GM23338 (cell line): ENCODE measurements at regions not wholly inside any gene's neighbourhood (a gene's known extent, or its start where the extent isn't known, plus 50 kb on each side); places are given as distances from the start of the nearest gene placed in this dataset.

Source experiments
- ATAC-seq: fragments of 200-7000 bp; cut with Tn5 transposase; 3 replicates; pipeline ENCODE4 v1.9.1; 2020
- DNase-seq: peaks from one replicate; pipeline ENCODE4 v3.0.0-alpha.2; 2015; ENCODE audit warnings: low spot score
- H2AFZ ChIP-seq: fragments of 200-600 bp; sonication (generic); 2 replicates; pipeline ENCODE4 v1.8.0; 2016; ENCODE audit warnings: antibody characterized with exemption, mild to moderate bottlenecking, moderate library complexity
- H3F3A ChIP-seq: fragments of 200-600 bp; sonication (generic); replicated peaks from 2 replicates; pipeline ENCODE4 v1.8.0; 2017; ENCODE audit warnings: antibody characterized with exemption, mixed run types, low read depth
- H3K27ac ChIP-seq: fragments of 200-600 bp; sonication (generic); 2 replicates; pipeline ENCODE4 v1.6.1; 2016; ENCODE audit warnings: low read depth
- H3K27me3 ChIP-seq: fragments of 200-600 bp; sonication (generic); 2 replicates; pipeline ENCODE4 v1.8.0; 2016; ENCODE audit warnings: mild to moderate bottlenecking, mixed run types, moderate library complexity; ENCODE audit not compliant: insufficient read depth
- H3K36me3 ChIP-seq: fragments of 200-600 bp; sonication (generic); 2 replicates; pipeline ENCODE4 v1.8.0; 2016; ENCODE audit warnings: mild to moderate bottlenecking; ENCODE audit not compliant: insufficient read depth
- H3K4me1 ChIP-seq: fragments of 200-600 bp; sonication (generic); 2 replicates; pipeline ENCODE4 v1.8.0; 2016; ENCODE audit warnings: mild to moderate bottlenecking, moderate library complexity; ENCODE audit not compliant: insufficient read depth
- H3K4me2 ChIP-seq: fragments of 200-600 bp; sonication (generic); 2 replicates; pipeline ENCODE4 v1.7.1; 2017; ENCODE audit warnings: mixed run types
- H3K4me3 ChIP-seq: fragments of 200-600 bp; sonication (generic); 2 replicates; pipeline ENCODE4 v1.6.1; 2016; ENCODE audit warnings: mixed run types
- H3K79me2 ChIP-seq: fragments of 200-600 bp; sonication (generic); replicated peaks from 2 replicates; pipeline ENCODE4 v1.8.0; 2017; ENCODE audit warnings: mild to moderate bottlenecking; ENCODE audit not compliant: insufficient read depth
- H3K9me2 ChIP-seq: fragments of 200-600 bp; sonication (generic); 2 replicates; pipeline ENCODE4 v1.8.0; 2017; ENCODE audit not compliant: insufficient read depth
- H4K20me1 ChIP-seq: fragments of 200-600 bp; sonication (generic); replicated peaks from 2 replicates; pipeline ENCODE4 v1.8.0; 2017; ENCODE audit warnings: mild to moderate bottlenecking; ENCODE audit not compliant: insufficient read depth
- H3K27ac Mint-ChIP-seq: 2 replicates; pipeline ENCODE4 v1.8.0; 2020; ENCODE audit warnings: inconsistent platforms, mild to moderate bottlenecking, moderate library complexity, mixed read lengths
- H3K27me3 Mint-ChIP-seq: 3 replicates; pipeline ENCODE4 v1.8.0; 2022; ENCODE audit warnings: low read depth, mild to moderate bottlenecking, moderate library complexity, mixed read lengths, inconsistent platforms; ENCODE audit not compliant: insufficient read depth, poor library complexity
- H3K36me3 Mint-ChIP-seq: 3 replicates; pipeline ENCODE4 v1.8.0; 2021; ENCODE audit warnings: low read depth, mild to moderate bottlenecking, inconsistent platforms, moderate library complexity, mixed read lengths
- H3K4me1 Mint-ChIP-seq: 3 replicates; pipeline ENCODE4 v1.8.0; 2020; ENCODE audit warnings: mild to moderate bottlenecking, inconsistent platforms, mixed read lengths
- H3K4me3 Mint-ChIP-seq: 3 replicates; pipeline ENCODE4 v1.8.0; 2021; ENCODE audit warnings: moderate library complexity, mild to moderate bottlenecking, inconsistent platforms, mixed read lengths
- H3K9me3 Mint-ChIP-seq: 3 replicates; pipeline ENCODE4 v1.8.0; 2020; ENCODE audit warnings: moderate library complexity, mild to moderate bottlenecking, inconsistent platforms, mixed read lengths
- CREB1 ChIP-seq: fragments of 250-450 bp; sonication (Bioruptor Pico); IDR thresholded peaks from 2 replicates; pipeline ENCODE4 v1.5.0; 2020; ENCODE audit warnings: low read depth, mild to moderate bottlenecking, moderate library complexity
- EZH2 ChIP-seq: fragments of 200-600 bp; sonication (generic); IDR thresholded peaks from one replicate; pipeline ENCODE4 v1.8.0; 2017; ENCODE audit warnings: antibody characterized with exemption, mild to moderate bottlenecking, low read depth; ENCODE audit not compliant: unreplicated experiment
- EZH2phosphoT487 ChIP-seq: fragments of 200-600 bp; sonication (generic); IDR thresholded peaks from one replicate; pipeline ENCODE4 v1.8.1; 2018; ENCODE audit warnings: antibody characterized with exemption; ENCODE audit not compliant: unreplicated experiment
- JUNB ChIP-seq: IDR thresholded peaks from one replicate; pipeline ENCODE4 v1.6.1; 2016; ENCODE audit warnings: antibody characterized with exemption; ENCODE audit not compliant: unreplicated experiment
- NANOG ChIP-seq: IDR thresholded peaks from 2 replicates; pipeline ENCODE4 v1.6.1; 2016; ENCODE audit warnings: antibody characterized with exemption, borderline replicate concordance
- POLR2AphosphoS5 ChIP-seq: IDR thresholded peaks from 2 replicates; pipeline ENCODE4 v1.6.1; 2016; ENCODE audit warnings: antibody characterized with exemption, low read depth
- ZNF114 ChIP-seq: fragments of 250-450 bp; sonication (Bioruptor Pico); IDR thresholded peaks from 2 replicates; pipeline ENCODE4 v1.5.0; 2020; ENCODE audit warnings: mild to moderate bottlenecking, moderate library complexity
- TF ChIP-seq, protein P1 (sequence below): IDR thresholded peaks from one replicate; pipeline ENCODE4 v1.6.1; 2018; ENCODE audit warnings: antibody characterized with exemption; ENCODE audit not compliant: unreplicated experiment
- TF ChIP-seq, protein P2 (sequence below), 2 experiments: fragments of 200-600 bp in 1 of 2; sonication (generic) in 1 of 2; conservative IDR thresholded peaks; 2 replicates each; pipeline versions ENCODE4 v1.5.1 to v1.6.1; 2016 to 2017; ENCODE audit warnings: antibody characterized with exemption in 2 of 2, low read depth in 2 of 2, mild to moderate bottlenecking in 2 of 2, moderate library complexity in 1 of 2
- TF ChIP-seq, protein P3 (sequence below): IDR thresholded peaks from 2 replicates; pipeline ENCODE4 v1.6.1; 2016; ENCODE audit warnings: antibody characterized with exemption

DNA sequence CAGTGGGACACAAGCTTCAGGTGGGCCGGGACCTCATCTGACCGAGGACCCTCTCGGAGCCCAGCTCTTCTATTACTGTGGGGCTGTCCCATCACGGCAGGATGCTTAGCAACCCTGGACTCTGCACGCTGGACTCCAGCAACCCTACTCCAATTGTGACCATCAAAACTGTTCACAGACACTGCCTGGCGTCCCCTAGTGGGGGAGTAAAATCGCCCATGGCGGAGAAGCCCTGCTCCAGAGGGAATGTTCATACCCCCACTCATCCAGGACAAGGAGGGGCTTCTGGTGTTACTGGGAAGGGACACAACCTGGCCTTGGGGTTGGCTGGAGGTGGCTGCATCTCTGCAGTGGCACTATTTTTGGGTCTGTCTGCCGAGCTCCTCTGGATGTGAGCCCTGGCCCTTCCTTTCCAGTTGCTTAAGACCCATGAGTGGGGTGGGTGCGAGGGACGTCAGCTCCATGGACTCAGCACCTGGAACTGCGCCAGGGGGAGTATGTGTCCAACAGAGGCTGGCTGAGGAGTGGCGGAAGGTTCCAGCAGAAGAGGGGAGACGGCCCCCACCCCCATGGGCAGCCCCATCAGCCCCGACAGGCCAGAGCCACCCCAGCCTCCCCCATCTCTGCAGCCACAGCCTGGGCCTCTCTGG, 103.8 kb downstream of the RFLNA start:
- peaks cover 23% of the 10 kb centered on the region for H3K4me1 Mint-ChIP-seq

DNA sequence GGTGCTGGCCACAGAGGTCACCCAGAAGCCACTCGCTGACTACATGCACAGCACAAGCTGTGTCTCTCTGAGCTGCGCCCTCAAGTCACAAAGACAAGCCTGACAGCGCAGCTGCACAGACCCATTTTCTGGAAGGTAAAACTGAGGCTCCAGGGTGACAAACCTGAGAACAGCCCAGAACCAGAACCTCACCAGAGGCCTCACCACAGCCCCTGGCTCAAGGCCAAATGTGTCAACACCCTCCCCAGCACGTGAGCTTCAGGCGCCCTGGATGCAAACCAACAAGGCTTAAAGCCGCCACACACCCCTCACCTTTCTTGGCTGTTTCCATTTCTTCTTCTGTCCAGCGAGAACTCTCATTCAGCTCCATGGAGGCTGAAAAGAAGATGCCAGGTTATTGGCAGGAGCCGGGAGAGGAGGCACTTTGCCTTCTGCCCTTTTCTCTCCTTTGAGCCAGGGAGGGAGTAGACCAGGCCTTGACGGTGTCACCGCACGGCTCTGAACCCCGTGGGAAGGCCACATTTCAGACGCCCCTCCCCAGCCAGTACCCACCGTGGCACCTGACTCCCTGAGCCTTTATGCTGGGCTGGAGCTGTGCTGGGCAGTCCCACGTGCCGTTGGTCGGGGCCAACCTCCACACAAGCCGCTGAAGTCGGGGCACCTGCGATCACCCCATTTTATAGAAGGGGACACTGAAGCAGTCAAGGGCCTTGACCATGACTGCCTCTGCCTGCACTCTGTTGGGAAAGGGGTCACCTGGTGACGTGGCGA, 103.1 kb downstream of the RFLNA start:
- Histone ChIP-seq H3F3A (0 out of 2 replicates have a peak, but pooled peaks cover 4% of the 10 kb centered on the region), H4K20me1 (peaks cover 12% of the 10 kb centered on the region), H3K36me3 (peaks cover 5% of the 10 kb centered on the region; the same call in 1 of the 2 replicates), H3K27ac (no peak overlapping the region), H3K27me3 (no peaks in the 10 kb centered on the region), H2AFZ (no peak overlapping the region), H3K79me2 (no peaks in the 10 kb centered on the region), H3K4me2 (no peak overlapping the region), H3K4me1 (no peaks in the 10 kb centered on the region), H3K9me2 (no peaks in the 10 kb centered on the region), H3K4me3 (no peak overlapping the region)
- no peak overlapping the region for H3K4me3 Mint-ChIP-seq
- ATAC-seq (no peak), DNase-seq (no peak)
- peaks cover 10% of the 10 kb centered on the region for H3K27me3 Mint-ChIP-seq
- H3K4me1 Mint-ChIP-seq, result peaks cover 24% of the 10 kb centered on the region
- peaks cover 47% of the 10 kb centered on the region for H3K36me3 Mint-ChIP-seq
- no peak overlapping the region for H3K27ac Mint-ChIP-seq
- H3K9me3 Mint-ChIP-seq, result peaks cover 2% of the 10 kb centered on the region; the same call in 2 of the 3 replicates
- TF ChIP-seq EZH2 (no peak), NANOG (no peak), POLR2AphosphoS5 (no peak), JUNB (no peak), ZNF114 (CRISPR knock-in tag) (no peak), CREB1 (CRISPR knock-in tag) (no peak), EZH2phosphoT487 (no peak)
- TF ChIP-seq, protein P1, sequence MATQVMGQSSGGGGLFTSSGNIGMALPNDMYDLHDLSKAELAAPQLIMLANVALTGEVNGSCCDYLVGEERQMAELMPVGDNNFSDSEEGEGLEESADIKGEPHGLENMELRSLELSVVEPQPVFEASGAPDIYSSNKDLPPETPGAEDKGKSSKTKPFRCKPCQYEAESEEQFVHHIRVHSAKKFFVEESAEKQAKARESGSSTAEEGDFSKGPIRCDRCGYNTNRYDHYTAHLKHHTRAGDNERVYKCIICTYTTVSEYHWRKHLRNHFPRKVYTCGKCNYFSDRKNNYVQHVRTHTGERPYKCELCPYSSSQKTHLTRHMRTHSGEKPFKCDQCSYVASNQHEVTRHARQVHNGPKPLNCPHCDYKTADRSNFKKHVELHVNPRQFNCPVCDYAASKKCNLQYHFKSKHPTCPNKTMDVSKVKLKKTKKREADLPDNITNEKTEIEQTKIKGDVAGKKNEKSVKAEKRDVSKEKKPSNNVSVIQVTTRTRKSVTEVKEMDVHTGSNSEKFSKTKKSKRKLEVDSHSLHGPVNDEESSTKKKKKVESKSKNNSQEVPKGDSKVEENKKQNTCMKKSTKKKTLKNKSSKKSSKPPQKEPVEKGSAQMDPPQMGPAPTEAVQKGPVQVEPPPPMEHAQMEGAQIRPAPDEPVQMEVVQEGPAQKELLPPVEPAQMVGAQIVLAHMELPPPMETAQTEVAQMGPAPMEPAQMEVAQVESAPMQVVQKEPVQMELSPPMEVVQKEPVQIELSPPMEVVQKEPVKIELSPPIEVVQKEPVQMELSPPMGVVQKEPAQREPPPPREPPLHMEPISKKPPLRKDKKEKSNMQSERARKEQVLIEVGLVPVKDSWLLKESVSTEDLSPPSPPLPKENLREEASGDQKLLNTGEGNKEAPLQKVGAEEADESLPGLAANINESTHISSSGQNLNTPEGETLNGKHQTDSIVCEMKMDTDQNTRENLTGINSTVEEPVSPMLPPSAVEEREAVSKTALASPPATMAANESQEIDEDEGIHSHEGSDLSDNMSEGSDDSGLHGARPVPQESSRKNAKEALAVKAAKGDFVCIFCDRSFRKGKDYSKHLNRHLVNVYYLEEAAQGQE, result no peak
- TF ChIP-seq, protein P2, sequence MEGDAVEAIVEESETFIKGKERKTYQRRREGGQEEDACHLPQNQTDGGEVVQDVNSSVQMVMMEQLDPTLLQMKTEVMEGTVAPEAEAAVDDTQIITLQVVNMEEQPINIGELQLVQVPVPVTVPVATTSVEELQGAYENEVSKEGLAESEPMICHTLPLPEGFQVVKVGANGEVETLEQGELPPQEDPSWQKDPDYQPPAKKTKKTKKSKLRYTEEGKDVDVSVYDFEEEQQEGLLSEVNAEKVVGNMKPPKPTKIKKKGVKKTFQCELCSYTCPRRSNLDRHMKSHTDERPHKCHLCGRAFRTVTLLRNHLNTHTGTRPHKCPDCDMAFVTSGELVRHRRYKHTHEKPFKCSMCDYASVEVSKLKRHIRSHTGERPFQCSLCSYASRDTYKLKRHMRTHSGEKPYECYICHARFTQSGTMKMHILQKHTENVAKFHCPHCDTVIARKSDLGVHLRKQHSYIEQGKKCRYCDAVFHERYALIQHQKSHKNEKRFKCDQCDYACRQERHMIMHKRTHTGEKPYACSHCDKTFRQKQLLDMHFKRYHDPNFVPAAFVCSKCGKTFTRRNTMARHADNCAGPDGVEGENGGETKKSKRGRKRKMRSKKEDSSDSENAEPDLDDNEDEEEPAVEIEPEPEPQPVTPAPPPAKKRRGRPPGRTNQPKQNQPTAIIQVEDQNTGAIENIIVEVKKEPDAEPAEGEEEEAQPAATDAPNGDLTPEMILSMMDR (conservative IDR thresholded peaks at IDR 0.05; ENCODE audit: low read depth in 2 of 2), result no peak

More for the DNA sequence above, 103.8 kb downstream of the RFLNA start:
- Mint-ChIP-seq H3K4me3 (no peak overlapping the region), H3K27me3 (peaks cover 10% of the 10 kb centered on the region), H3K9me3 (peaks cover 2% of the 10 kb centered on the region; the same call in 2 of the 3 replicates), H3K36me3 (peaks cover 44% of the 10 kb centered on the region), H3K27ac (no peak overlapping the region)
- Histone ChIP-seq H3K79me2 (0 out of 2 replicates have a peak, but pooled peaks cover 2% of the 10 kb centered on the region), H3K4me3 (no peak overlapping the region), H3K27me3 (no peaks in the 10 kb centered on the region), H3K4me1 (no peaks in the 10 kb centered on the region), H4K20me1 (peaks cover 12% of the 10 kb centered on the region), H2AFZ (no peak overlapping the region), H3K4me2 (no peak overlapping the region), H3K36me3 (peaks cover 5% of the 10 kb centered on the region; the same call in 1 of the 2 replicates), H3F3A (0 out of 2 replicates have a peak, but pooled peaks cover 4% of the 10 kb centered on the region), H3K27ac (0 out of 2 replicates have a peak overlapping the region, but pooled peaks have one; percentile 19), H3K9me2 (no peaks in the 10 kb centered on the region)
- TF ChIP-seq, protein P2 (conservative IDR thresholded peaks at IDR 0.05; ENCODE audit: low read depth in 2 of 2), result peak; percentile 17 to 41; a peak in 2 of 4 replicates
- TF ChIP-seq, protein P3, sequence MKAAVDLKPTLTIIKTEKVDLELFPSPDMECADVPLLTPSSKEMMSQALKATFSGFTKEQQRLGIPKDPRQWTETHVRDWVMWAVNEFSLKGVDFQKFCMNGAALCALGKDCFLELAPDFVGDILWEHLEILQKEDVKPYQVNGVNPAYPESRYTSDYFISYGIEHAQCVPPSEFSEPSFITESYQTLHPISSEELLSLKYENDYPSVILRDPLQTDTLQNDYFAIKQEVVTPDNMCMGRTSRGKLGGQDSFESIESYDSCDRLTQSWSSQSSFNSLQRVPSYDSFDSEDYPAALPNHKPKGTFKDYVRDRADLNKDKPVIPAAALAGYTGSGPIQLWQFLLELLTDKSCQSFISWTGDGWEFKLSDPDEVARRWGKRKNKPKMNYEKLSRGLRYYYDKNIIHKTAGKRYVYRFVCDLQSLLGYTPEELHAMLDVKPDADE, result no peak
- DNase-seq (no peak), ATAC-seq (no peak)
